Astrocyte of the cerebellum (primary cell): ENCODE measurements at regions not wholly inside any gene's neighbourhood (a gene's known extent, or its start where the extent isn't known, plus 50 kb on each side); places are given as distances from the start of the nearest gene placed in this dataset.

Experiments used
- DNase-seq: peaks from one replicate; pipeline ENCODE4 v3.0.0-alpha.2; 2011; ENCODE audit warnings: low read depth
- H3K4me3 ChIP-seq: 2 replicates; pipeline ENCODE4 v1.5.1; 2011; ENCODE audit warnings: mild to moderate bottlenecking, low read depth, low read length, moderate library complexity
- CTCF ChIP-seq: IDR thresholded peaks from 2 replicates; pipeline ENCODE4 v1.5.1; 2012; ENCODE audit warnings: low read length, low read depth, moderate library complexity, mild to moderate bottlenecking; ENCODE audit errors: missing control alignments
- in situ Hi-C: cut with HindIII; loops from 2 replicates; pipeline ENCODE4 v1.10.0; 2017; ENCODE audit warnings: low sequenced_read_pairs

GRCh38 chr5:82359272-82359671, 81.1 kb upstream of the RPS23 start:
- no peak for TF ChIP-seq CTCF
- in situ Hi-C loops = loop anchor here (25.0 kb wide), 1 partner anchor 278 kb away; no protein-coding TSS in a partner anchor
- no peak overlapping the region for H3K4me3 ChIP-seq
- no peak for DNase-seq

- in situ Hi-C loops = loop anchor here (25.0 kb wide), 1 partner anchor 279 kb away; no protein-coding TSS in a partner anchor
- TF ChIP-seq CTCF = no peak
- H3K4me3 ChIP-seq = no peak overlapping the region
- peak; percentile 66 for DNase-seq
These were observed 80.3 kb upstream of the RPS23 start for GRCh38 chr5:82358457-82358856.

GRCh38 chr5:82356808-82357671, 78.9 kb upstream of the RPS23 start:
- in situ Hi-C loops = loop anchor here (25.0 kb wide), 1 partner anchor 280 kb away; no protein-coding TSS in a partner anchor
- peak; percentile 85 for DNase-seq
- no peak for TF ChIP-seq CTCF
- no peak overlapping the region for H3K4me3 ChIP-seq

DNA sequence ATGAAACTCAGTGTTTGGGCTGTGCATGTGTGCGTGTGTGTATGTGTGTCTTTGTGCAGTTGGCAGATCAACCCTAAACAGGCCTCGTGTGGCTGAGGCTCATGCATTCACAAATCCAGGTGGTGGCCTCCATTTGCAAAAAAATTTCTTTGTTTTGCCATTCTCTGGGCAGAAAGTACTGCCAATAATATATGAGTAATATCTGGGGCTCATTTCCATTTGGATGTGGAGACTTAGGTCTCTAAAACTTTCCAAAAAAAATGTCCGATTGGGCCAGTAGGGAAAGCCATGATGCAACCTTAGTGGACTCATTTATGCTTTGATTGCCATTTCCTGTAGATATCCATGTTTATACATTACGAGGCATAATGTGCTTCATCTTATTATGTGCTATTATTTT, 77.9 kb upstream of the RPS23 start:
- H3K4me3 ChIP-seq = no peak overlapping the region
- DNase-seq = peak; percentile 53
- in situ Hi-C loops = loop anchor here (25.0 kb wide), 1 partner anchor 281 kb away; no protein-coding TSS in a partner anchor
- TF ChIP-seq CTCF = no peak

- no peak for TF ChIP-seq CTCF
- H3K4me3 ChIP-seq = no peak overlapping the region
- in situ Hi-C loops = loop anchor here (25.0 kb wide), 1 partner anchor 282 kb away; no protein-coding TSS in a partner anchor
- DNase-seq = no peak
These were observed 77.3 kb upstream of the RPS23 start for GRCh38 chr5:82355496-82355895.

DNA sequence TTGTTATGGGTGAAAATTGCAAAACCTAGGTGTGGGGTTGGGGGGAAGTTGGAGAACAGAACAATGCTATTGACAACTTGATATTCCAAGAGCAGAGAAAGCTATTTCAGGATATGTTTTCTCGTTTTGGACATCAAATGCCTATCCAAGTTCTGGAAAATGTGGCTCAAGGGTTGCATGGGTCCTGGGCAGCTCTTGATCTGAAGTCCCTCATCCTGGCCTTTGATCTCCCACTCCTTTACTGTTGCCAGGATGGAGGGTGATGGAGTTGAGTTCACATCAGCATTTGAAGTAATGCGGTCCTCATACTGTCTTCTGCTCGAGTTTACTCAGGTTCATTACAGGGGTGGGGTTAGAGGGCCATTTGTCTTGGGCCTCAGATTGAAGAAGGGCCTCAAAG, 76.9 kb upstream of the RPS23 start:
- DNase-seq = no peak
- in situ Hi-C loops = loop anchor here (25.0 kb wide), 1 partner anchor 282 kb away; no protein-coding TSS in a partner anchor
- H3K4me3 ChIP-seq = no peak overlapping the region
- TF ChIP-seq CTCF = no peak
